Osteoblast (primary cell): ENCODE measurements at regions not wholly inside any gene's neighbourhood (a gene's known extent, or its start where the extent isn't known, plus 50 kb on each side); places are given as distances from the start of the nearest gene placed in this dataset.

Experiments
- DNase-seq: peaks from one replicate; pipeline ENCODE4 v3.0.0; 2011; ENCODE audit warnings: low spot score, mixed read lengths; ENCODE audit not compliant: insufficient read length; ENCODE audit errors: missing footprints
- H2AFZ ChIP-seq: 2 replicates; pipeline ENCODE4 v1.6.0; 2011; ENCODE audit warnings: mild to moderate bottlenecking, low read length
- H3K27ac ChIP-seq: 2 replicates; pipeline ENCODE4 v1.5.1; 2011; ENCODE audit warnings: mild to moderate bottlenecking, low read depth, low read length, moderate library complexity
- H3K27me3 ChIP-seq: 2 replicates; pipeline ENCODE4 v1.6.0; 2012; ENCODE audit warnings: mild to moderate bottlenecking, control low read depth, inconsistent platforms, low read length, moderate library complexity; ENCODE audit not compliant: insufficient read depth
- H3K36me3 ChIP-seq: 2 replicates; pipeline ENCODE4 v1.5.1; 2011; ENCODE audit warnings: mild to moderate bottlenecking, low read length, control low read depth, moderate library complexity; ENCODE audit not compliant: insufficient read depth
- H3K4me1 ChIP-seq: 2 replicates; pipeline ENCODE4 v1.5.1; 2011; ENCODE audit warnings: mild to moderate bottlenecking, low read length, control low read depth, moderate library complexity; ENCODE audit not compliant: insufficient read depth
- H3K4me2 ChIP-seq: 2 replicates; pipeline ENCODE4 v1.6.0; 2011; ENCODE audit warnings: mild to moderate bottlenecking, low read length; ENCODE audit not compliant: insufficient read depth
- H3K4me3 ChIP-seq: fragments of 200-600 bp; sonication (generic); 3 replicates; pipeline ENCODE4 v1.5.1; 2012; ENCODE audit warnings: mild to moderate bottlenecking, low read length, inconsistent platforms; ENCODE audit not compliant: insufficient read depth
- H3K79me2 ChIP-seq: 2 replicates; pipeline ENCODE4 v1.6.0; 2012; ENCODE audit warnings: mild to moderate bottlenecking, low read length, control low read depth, inconsistent platforms; ENCODE audit not compliant: insufficient read depth
- H3K9me3 ChIP-seq: 2 replicates; pipeline ENCODE4 v1.5.1; 2011; ENCODE audit warnings: low read depth, low read length, control low read depth
- H4K20me1 ChIP-seq: 2 replicates; pipeline ENCODE4 v1.6.0; 2012; ENCODE audit warnings: mild to moderate bottlenecking, low read length, control low read depth; ENCODE audit not compliant: insufficient read depth
- TF ChIP-seq, protein P1 (sequence below): IDR thresholded peaks from 2 replicates; pipeline ENCODE4 v1.5.1; 2011; ENCODE audit warnings: mild to moderate bottlenecking, low read depth, low read length, moderate library complexity; ENCODE audit errors: extremely low read depth

DNA sequence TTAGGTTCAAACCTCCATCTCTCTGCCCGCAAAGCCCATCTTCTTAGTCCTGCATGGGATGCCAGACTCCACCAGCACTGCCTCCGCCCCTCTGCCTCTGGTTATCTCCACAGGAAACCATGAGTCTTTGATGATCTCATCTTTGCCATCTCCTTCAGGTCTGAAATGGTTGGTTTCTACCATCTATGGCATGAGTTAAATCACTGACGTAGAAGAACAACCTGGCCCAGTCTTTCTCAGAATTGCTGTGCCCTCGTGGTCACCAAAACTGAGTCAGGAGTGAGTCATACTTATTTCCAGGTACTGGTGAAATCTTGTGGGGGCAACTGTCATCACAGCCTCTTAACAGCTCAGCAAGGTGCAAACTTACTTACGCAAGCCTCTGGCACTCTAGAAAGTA, 468.7 kb upstream of the C16orf82 start:
- Histone ChIP-seq H2AFZ (no peak overlapping the region), H3K4me1 (no peaks in the 10 kb centered on the region), H3K9me3 (no peaks in the 10 kb centered on the region), H3K36me3 (no peaks in the 10 kb centered on the region), H3K27ac (no peak overlapping the region), H3K4me2 (no peak overlapping the region), H3K79me2 (no peaks in the 10 kb centered on the region), H3K27me3 (no peaks in the 10 kb centered on the region), H4K20me1 (no peaks in the 10 kb centered on the region), H3K4me3 (no peak overlapping the region)
- TF ChIP-seq, protein P1, sequence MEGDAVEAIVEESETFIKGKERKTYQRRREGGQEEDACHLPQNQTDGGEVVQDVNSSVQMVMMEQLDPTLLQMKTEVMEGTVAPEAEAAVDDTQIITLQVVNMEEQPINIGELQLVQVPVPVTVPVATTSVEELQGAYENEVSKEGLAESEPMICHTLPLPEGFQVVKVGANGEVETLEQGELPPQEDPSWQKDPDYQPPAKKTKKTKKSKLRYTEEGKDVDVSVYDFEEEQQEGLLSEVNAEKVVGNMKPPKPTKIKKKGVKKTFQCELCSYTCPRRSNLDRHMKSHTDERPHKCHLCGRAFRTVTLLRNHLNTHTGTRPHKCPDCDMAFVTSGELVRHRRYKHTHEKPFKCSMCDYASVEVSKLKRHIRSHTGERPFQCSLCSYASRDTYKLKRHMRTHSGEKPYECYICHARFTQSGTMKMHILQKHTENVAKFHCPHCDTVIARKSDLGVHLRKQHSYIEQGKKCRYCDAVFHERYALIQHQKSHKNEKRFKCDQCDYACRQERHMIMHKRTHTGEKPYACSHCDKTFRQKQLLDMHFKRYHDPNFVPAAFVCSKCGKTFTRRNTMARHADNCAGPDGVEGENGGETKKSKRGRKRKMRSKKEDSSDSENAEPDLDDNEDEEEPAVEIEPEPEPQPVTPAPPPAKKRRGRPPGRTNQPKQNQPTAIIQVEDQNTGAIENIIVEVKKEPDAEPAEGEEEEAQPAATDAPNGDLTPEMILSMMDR: no peak
- no peak for DNase-seq

DNA sequence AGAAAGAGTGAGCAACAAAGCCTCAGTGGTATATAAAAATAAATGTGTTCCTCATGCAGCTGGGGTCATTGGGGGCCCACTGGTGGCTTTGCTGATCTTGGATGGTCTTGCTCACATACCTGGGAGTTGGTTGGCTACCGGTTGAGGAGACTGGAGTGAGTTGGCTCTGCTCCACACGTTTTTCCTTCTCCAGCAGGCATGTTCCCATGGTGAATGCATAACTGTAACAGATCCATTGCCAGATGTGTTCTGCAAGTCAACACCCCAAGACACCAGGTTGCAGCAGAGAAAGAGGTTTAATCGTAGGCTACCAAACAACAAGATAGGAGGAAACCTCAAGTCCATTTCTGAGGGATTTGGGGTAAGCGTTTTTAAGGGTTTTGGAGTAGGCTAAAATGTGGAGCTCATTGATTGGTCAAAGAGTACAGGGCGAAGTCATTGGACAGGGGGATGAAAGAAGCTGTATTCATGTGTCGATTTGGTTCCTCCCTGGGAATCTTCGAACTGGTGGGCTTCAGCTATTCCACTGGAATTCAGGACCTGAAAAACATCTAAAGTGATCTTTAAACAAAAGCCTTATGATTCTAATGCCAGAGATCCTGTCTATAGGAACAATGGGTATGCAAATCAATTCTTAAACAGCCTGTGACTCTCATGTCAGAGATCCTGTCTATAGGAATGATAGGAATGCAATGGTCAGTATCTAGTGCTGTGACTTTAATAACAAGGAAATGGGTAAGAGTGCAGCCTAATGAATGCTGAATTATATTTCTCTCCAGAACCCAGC, 467.5 kb upstream of the C16orf82 start:
- TF ChIP-seq, protein P1: no peak

DNA sequence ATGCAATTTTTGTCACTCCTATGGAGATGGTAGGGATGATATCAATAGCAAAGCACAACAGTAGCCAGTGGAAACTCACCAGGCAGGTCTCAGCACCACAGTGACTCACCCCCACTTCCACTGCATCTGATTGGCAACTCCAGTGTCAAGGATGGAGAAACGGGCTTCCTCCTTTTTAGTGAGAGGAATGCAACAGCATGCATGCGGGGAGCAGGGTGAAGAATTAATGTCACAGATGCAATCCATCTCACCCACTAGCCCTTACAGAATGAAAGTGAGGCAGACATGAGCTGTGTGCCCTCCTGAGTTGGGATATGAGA, 467.0 kb upstream of the C16orf82 start:
- Histone ChIP-seq H3K4me2 (no peak overlapping the region), H3K4me1 (no peaks in the 10 kb centered on the region), H3K9me3 (no peaks in the 10 kb centered on the region), H3K79me2 (no peaks in the 10 kb centered on the region), H3K27ac (no peak overlapping the region), H3K27me3 (no peaks in the 10 kb centered on the region), H4K20me1 (no peaks in the 10 kb centered on the region), H2AFZ (no peak overlapping the region), H3K36me3 (no peaks in the 10 kb centered on the region), H3K4me3 (no peak overlapping the region)
- TF ChIP-seq, protein P1: no peak
- no peak for DNase-seq

More for the DNA sequence above, 467.5 kb upstream of the C16orf82 start:
- Histone ChIP-seq H3K27ac (no peak overlapping the region), H4K20me1 (no peaks in the 10 kb centered on the region), H3K9me3 (no peaks in the 10 kb centered on the region), H3K4me3 (no peak overlapping the region), H2AFZ (no peak overlapping the region), H3K79me2 (no peaks in the 10 kb centered on the region), H3K27me3 (no peaks in the 10 kb centered on the region), H3K4me1 (no peaks in the 10 kb centered on the region), H3K4me2 (no peak overlapping the region), H3K36me3 (no peaks in the 10 kb centered on the region)
- no peak for DNase-seq

DNA sequence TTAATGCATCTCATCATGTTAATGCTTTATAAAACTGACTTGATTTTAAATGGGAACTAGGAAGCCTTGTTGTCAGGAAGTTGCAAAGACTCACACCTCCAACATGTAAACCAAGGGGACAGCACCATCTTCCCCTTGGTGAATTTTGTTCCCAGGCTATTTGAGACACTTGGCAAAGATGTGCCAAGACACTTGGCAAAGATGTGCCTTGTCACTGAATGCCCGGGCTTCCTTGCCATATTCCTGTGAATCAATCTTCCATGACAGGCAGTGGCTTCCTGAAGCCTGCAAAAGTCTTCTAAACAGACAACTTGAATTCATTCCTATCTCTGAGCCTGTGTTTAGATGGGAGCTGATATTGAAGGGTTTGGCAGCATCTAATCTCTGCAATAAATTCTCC, 465.4 kb upstream of the C16orf82 start:
- H3K27me3 ChIP-seq: no peaks in the 10 kb centered on the region
- no peak overlapping the region for H3K4me3 ChIP-seq
- H2AFZ ChIP-seq: no peak overlapping the region
- TF ChIP-seq, protein P1: no peak
- no peaks in the 10 kb centered on the region for H3K36me3 ChIP-seq
- no peaks in the 10 kb centered on the region for H3K9me3 ChIP-seq
- no peaks in the 10 kb centered on the region for H3K4me1 ChIP-seq
- no peak overlapping the region for H3K4me2 ChIP-seq
- no peak overlapping the region for H3K27ac ChIP-seq
- no peaks in the 10 kb centered on the region for H3K79me2 ChIP-seq
- H4K20me1 ChIP-seq: no peaks in the 10 kb centered on the region
- DNase-seq: no peak
